Amniotic epithelial cell (primary cell): ENCODE measurements at regions not wholly inside any gene's neighbourhood (a gene's known extent, or its start where the extent isn't known, plus 50 kb on each side); places are given as distances from the start of the nearest gene placed in this dataset.

Experiments used
- DNase-seq: peaks from one replicate; pipeline ENCODE4 v3.0.0-alpha.2; 2010; ENCODE audit warnings: low read depth

GRCh38 chr9:87085073-87085472 is 137.8 kb upstream of the GAS1 start:
- no peak for DNase-seq

GRCh38 chr9:87085521-87085920 is 138.2 kb upstream of the GAS1 start:
- no peak for DNase-seq

DNA sequence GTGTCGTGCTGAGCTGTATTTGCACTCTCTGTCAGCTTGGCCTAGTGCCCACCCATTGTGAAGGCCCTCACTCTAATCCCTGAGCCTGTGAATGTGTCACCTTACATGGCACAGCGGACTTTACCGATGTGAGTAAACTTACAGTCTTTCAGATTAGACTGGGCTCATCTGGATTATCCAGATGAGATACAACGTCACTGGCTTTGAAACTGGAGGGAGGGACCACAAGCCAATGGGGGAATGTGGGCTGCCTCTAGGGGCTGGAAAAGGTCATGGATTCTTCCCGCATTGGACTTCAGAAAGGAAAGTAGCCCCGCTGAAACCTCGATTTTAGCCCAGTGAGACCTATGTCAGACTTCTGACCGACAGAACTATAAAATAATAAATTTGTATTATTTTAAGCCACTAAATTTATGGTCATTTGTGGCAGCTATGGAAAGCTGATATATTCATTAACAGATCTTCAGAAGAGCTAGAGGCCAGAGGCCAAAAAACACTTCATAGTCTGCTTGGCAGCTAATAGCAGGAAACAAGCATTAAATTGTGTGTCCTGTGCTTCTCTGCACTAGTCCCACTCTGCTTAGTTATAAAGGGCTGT is 139.0 kb upstream of the GAS1 start:
- no peak for DNase-seq

GRCh38 chr9:87087197-87087596 is 139.9 kb upstream of the GAS1 start:
- no peak for DNase-seq

- no peak for DNase-seq
Observed at GRCh38 chr9:87088192-87088591, 140.9 kb upstream of the GAS1 start.

GRCh38 chr9:87088621-87089365 is 141.5 kb upstream of the GAS1 start:
- no peak for DNase-seq

- no peak for DNase-seq
Observed at GRCh38 chr9:87089506-87089905, 142.2 kb upstream of the GAS1 start.

GRCh38 chr9:87089929-87090328 is 142.6 kb upstream of the GAS1 start:
- no peak for DNase-seq

- no peak for DNase-seq
Observed at GRCh38 chr9:87093777-87094176, 146.5 kb upstream of the GAS1 start.

DNA sequence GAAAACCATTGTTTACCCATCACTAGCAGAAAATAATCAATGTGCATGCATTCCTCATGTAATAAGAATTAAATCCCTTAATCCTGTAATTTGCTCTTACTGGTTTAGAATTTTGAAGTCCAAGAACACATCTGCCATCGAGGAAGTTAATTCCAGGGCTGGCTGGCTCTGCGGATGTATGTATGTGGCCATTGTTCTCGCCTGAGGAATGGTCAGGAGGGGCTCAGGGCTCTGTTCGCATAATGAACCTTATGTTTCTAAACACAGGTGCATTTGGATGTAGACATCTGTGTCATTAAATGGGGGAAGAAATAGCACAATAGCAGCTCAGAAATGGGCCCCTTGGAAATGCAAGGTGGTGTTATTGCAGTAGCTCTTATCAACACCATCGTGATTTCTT is 148.6 kb upstream of the GAS1 start:
- no peak for DNase-seq

- no peak for DNase-seq
Observed at GRCh38 chr9:87096506-87096905, 149.2 kb upstream of the GAS1 start.

- DNase-seq, result peak; percentile 61
Observed at GRCh38 chr9:87097238-87097637, 149.9 kb upstream of the GAS1 start.

DNA sequence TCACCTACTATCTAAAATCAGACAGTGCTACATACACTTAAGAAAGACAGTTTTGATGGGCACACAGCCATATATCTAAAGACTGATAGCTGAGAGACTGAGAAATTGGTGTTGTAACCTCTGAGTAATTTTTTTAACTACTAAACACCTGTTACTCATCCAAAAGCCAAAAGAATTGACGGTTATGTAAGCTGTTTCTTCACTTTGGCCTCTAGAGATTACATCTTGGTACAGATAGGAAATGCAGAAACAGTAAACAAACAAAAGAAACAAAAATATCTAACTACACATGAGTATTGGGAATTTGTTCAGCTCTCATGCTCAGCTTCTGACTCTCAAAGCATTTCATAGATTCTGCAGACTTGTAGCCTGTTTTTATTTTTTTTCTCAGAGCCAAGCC is 152.1 kb upstream of the GAS1 start:
- DNase-seq, result peak; percentile 82

GRCh38 chr9:87100001-87100400 is 152.7 kb upstream of the GAS1 start:
- peak; percentile 65 for DNase-seq

DNA sequence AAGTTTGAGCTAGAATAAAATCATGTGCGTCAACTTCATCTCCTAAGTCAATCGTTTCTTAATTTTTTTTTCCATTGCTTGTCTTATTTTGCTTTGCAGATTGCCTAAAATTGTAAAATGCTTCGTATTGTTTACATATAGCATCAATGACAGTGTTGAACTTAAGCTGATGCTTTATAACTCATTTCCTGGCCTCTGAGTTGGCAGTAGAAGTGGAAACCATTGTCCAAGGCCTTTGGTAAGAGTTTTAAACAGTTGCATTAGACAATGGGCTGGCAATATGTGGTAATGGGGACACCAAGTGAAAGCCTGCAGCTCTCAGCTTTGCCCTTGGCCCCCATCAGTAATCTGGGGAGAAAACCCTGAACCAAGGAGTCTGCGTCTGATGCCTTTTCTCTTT is 154.8 kb upstream of the GAS1 start:
- no peak for DNase-seq

GRCh38 chr9:87107072-87107471 is 159.8 kb upstream of the GAS1 start:
- no peak for DNase-seq

DNA sequence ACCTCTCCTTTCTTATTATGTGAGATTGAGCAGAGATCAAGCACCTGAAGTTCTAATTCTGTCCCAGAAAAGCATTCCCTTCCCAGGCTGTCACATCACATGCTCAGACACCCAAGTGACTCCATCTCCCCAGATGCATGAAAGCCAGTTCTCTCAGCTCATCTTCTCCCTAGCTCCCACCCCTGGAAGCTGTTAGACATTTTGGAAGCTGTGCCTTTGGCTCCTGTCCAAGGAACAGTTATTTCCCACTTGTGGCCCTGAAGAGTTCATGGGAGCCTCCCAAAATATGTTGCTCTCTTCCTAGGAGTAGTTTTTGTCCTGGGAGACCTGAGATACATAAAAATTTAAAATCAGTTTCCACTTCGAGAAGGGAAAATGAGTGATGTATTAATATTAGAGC is 161.4 kb upstream of the GAS1 start:
- no peak for DNase-seq

DNA sequence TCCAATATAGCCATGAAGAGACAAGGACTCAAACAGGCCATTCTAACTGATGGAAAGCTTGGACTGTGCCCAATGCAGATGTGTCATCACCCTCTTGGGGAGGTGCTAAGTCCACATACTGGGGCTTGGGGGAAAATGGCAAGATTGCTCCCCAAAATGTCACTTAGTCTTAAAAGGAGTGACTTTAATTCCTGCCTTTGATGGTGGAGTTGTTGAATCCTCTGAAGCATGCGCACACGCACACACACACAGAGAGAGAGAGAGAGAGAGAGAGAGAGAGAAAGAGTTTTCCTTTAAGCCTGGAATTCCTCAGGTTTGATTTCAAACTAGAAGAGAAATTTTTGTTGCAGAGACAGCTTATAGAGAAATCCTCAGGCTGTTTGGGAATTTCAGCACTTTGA is 161.9 kb upstream of the GAS1 start:
- DNase-seq, result peak; percentile 66

GRCh38 chr9:87109851-87110250 is 162.5 kb upstream of the GAS1 start:
- peak; percentile 94 for DNase-seq

DNA sequence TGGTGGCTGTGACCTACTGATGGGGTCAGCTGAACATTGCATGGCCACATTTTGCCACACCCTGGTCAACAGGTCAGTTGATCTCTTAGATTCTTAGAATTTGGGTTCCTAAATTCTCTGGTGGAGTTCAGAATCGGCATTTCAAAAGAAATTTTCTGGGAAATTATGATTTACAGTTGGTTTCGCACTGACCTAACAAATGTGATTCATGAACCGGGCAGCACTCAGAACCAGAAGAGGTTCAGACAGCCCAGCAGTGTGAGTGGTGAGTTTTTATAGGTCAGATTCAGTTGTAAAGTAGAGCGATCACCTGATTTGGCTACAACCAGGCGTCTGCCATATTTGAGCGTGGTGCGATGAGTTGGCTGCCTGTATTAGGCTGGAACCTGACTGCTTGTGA is 163.7 kb upstream of the GAS1 start:
- peak; percentile 31 for DNase-seq

- DNase-seq, result peak; percentile 83
Observed at GRCh38 chr9:87112656-87113055, 165.3 kb upstream of the GAS1 start.

DNA sequence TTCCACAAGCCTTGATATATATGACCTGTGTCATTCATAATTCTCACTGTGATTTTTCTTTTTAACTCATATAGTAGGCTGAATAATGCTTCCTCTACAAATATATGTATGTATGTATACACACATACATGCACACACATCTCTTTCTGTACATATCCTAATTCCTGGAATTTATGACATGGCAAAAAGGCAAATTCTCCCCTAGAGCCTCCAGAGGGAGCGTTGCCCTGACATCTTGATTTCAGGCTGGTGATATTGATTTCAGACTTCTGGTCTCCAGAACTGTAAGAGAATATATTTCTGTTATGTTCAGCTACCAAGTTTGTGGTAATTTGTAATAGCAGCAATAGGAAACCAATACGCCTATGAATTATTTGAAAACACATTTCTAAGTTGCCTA is 166.6 kb upstream of the GAS1 start:
- DNase-seq, result no peak

DNA sequence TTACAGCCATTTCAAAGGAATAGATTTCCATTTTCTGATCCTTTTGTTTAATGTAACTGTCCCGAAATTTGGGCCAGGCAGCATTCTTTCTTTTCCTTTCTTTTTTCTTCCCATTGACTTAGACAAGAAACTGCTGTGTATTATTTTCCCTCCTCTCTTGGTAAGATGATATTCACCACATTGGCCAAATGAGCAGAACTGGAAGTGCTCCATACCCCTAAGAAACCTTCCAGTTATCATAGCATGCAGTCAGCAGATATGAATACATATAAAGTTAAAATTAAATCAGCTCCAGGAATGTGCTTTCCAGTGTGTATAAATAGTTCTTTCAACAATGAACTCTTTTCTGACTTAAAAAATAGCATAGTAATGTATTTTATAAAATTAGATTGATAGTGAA is 168.5 kb upstream of the GAS1 start:
- DNase-seq, result no peak

GRCh38 chr9:87116492-87116891 is 169.2 kb upstream of the GAS1 start:
- no peak for DNase-seq
